A673 (cell line): ENCODE measurements at regions not wholly inside any gene's neighbourhood (a gene's known extent, or its start where the extent isn't known, plus 50 kb on each side); places are given as distances from the start of the nearest gene placed in this dataset.

ENCODE experiments used
- BruUV-seq: library from RNA; stranded (reverse); fragments of 400-500 nt; replicated peaks from 2 replicates; lab custom pipeline; 2021; lab: Mats Ljungman, UMichigan
- CTCF ChIA-PET: fragments of 300-600 bp; sonication (Branson Sonifier 250); formaldehyde crosslinking; loops from one replicate; lab custom pipeline; 2022; ENCODE audit warnings: antibody characterized with exemption; lab: Charles Lee
- POLR2A ChIA-PET: fragments of 300-600 bp; sonication (Branson Sonifier 250); formaldehyde crosslinking; loops from one replicate; lab custom pipeline; 2022; ENCODE audit warnings: antibody characterized with exemption; ENCODE audit not compliant: low non-redundant PET; lab: Charles Lee
- DNase-seq: peaks from one replicate; pipeline ENCODE4 v3.0.0-alpha.2; 2015; ENCODE audit warnings: low spot score
- H3K27ac ChIP-seq: fragments of 200-600 bp; sonication (generic); 2 replicates; pipeline ENCODE4 v1.5.1; 2016; ENCODE audit warnings: mixed run types, low read depth, mild to moderate bottlenecking, mixed read lengths, antibody characterized with exemption, low read length; ENCODE audit not compliant: poor library complexity, severe bottlenecking
- H3K27me3 ChIP-seq: fragments of 200-600 bp; sonication (generic); replicated peaks from 2 replicates; pipeline ENCODE4 v1.6.1; 2017; ENCODE audit warnings: mixed run types, low read depth, mild to moderate bottlenecking, mixed read lengths, antibody characterized with exemption, low read length; ENCODE audit not compliant: insufficient read depth, poor library complexity
- H3K36me3 ChIP-seq: fragments of 200-600 bp; sonication (generic); 2 replicates; pipeline ENCODE4 v1.6.1; 2016; ENCODE audit warnings: mixed run types, mild to moderate bottlenecking, mixed read lengths, antibody characterized with exemption, low read length; ENCODE audit not compliant: insufficient read depth, poor library complexity, severe bottlenecking
- H3K4me1 ChIP-seq: fragments of 200-600 bp; sonication (generic); 2 replicates; pipeline ENCODE4 v1.6.1; 2017; ENCODE audit warnings: mixed run types, mild to moderate bottlenecking, mixed read lengths, antibody characterized with exemption, low read length; ENCODE audit not compliant: insufficient read depth, poor library complexity, severe bottlenecking
- H3K4me3 ChIP-seq: fragments of 200-600 bp; sonication (generic); 2 replicates; pipeline ENCODE4 v1.5.1; 2016; ENCODE audit warnings: low read depth, mixed run types, mild to moderate bottlenecking, mixed read lengths, low read length; ENCODE audit not compliant: poor library complexity, severe bottlenecking
- H3K9me3 ChIP-seq: fragments of 200-600 bp; sonication (generic); 2 replicates; pipeline ENCODE4 v1.6.1; 2016; ENCODE audit warnings: mixed run types, low read depth, mild to moderate bottlenecking, mixed read lengths, antibody characterized with exemption, low read length; ENCODE audit not compliant: poor library complexity, severe bottlenecking
- EZH2 ChIP-seq: fragments of 200-600 bp; sonication (generic); IDR thresholded peaks from 2 replicates; pipeline ENCODE4 v1.6.1; 2017; ENCODE audit warnings: borderline replicate concordance, low read depth, mild to moderate bottlenecking, mixed read lengths, antibody characterized with exemption, low read length; ENCODE audit not compliant: poor library complexity, severe bottlenecking
- intact Hi-C: fragments of 100-400 bp; cut with micrococcal nuclease; formaldehyde crosslinking; loops from one replicate; pipeline ENCODE4 v1.10.0; 2022; ENCODE audit not compliant: unreplicated experiment
- TF ChIP-seq, protein P1 (sequence below): fragments of 300-800, 200-600 bp; sonication (generic); conservative IDR thresholded peaks from 2 replicates; pipeline ENCODE4 v1.5.1; 2017; ENCODE audit warnings: low read depth, mild to moderate bottlenecking, antibody characterized with exemption, low read length, moderate library complexity, mixed read lengths

DNA sequence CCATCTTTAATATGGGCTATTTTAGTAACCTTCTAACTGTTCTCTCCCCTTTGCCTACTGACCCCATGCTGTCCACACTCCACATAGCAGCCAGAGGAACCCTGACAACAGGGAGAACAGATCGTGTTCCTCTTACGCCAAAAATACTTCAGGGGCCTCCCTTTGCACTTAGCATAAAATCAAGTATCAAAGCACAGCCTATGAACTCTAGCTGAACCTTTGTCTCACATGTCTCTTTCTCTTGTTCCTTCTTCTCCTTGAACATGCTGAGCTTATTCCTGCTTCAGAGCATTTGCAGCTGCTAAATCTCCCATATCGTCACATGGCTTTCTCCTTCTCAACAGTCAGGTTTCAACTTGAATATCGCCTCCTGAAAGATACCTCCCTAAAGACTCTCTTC, 698.8 kb upstream of the C9orf72 start:
- no peaks in the 10 kb centered on the region for H3K4me1 ChIP-seq
- DNase-seq = no peak
- intact Hi-C loops = no loop called here
- TF ChIP-seq EZH2 = no peak
- TF ChIP-seq, protein P1, sequence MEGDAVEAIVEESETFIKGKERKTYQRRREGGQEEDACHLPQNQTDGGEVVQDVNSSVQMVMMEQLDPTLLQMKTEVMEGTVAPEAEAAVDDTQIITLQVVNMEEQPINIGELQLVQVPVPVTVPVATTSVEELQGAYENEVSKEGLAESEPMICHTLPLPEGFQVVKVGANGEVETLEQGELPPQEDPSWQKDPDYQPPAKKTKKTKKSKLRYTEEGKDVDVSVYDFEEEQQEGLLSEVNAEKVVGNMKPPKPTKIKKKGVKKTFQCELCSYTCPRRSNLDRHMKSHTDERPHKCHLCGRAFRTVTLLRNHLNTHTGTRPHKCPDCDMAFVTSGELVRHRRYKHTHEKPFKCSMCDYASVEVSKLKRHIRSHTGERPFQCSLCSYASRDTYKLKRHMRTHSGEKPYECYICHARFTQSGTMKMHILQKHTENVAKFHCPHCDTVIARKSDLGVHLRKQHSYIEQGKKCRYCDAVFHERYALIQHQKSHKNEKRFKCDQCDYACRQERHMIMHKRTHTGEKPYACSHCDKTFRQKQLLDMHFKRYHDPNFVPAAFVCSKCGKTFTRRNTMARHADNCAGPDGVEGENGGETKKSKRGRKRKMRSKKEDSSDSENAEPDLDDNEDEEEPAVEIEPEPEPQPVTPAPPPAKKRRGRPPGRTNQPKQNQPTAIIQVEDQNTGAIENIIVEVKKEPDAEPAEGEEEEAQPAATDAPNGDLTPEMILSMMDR = no peak
- no peak overlapping the region for H3K4me3 ChIP-seq
- CTCF ChIA-PET = no interaction called here
- no TSS peak for BruUV-seq
- POLR2A ChIA-PET = no interaction called here
- no peak overlapping the region for H3K27ac ChIP-seq
- H3K36me3 ChIP-seq = no peaks in the 10 kb centered on the region
- no peaks in the 10 kb centered on the region for H3K27me3 ChIP-seq
- H3K9me3 ChIP-seq = no peaks in the 10 kb centered on the region

GRCh38 chr9:28287455-28287854, 714.2 kb upstream of the C9orf72 start:
- peak; percentile 1 for DNase-seq
- no peaks in the 10 kb centered on the region for H3K9me3 ChIP-seq
- no TSS peak for BruUV-seq
- no peak overlapping the region for H3K27ac ChIP-seq
- ChIA-PET CTCF (no interaction called here), POLR2A (no interaction called here)
- no peaks in the 10 kb centered on the region for H3K4me1 ChIP-seq
- H3K27me3 ChIP-seq = no peaks in the 10 kb centered on the region
- TF ChIP-seq EZH2 = no peak
- H3K36me3 ChIP-seq = no peaks in the 10 kb centered on the region
- intact Hi-C loops = no loop called here
- H3K4me3 ChIP-seq = no peak overlapping the region

DNA sequence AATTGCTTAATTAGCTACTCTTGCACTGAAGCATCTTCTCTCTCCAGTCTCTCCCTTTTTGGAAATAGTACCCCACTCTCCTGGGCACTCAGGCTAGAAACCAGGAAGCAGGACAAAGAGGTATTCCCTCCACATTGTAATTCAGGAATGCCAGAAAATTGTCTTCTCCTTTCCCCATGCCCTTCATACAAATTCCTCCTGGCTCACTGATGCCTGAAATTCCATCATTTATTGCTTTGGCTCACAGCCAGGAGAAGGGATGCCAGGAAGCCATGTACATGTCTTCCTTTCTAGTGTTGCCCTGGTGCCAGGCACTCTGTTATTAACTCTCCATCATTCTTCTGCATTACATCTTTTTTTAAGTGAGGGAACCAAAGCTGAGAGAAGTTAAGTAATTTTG, 716.5 kb upstream of the C9orf72 start:
- H3K36me3 ChIP-seq = no peaks in the 10 kb centered on the region
- no peak overlapping the region for H3K27ac ChIP-seq
- H3K9me3 ChIP-seq = no peaks in the 10 kb centered on the region
- ChIA-PET CTCF (no interaction called here), POLR2A (no interaction called here)
- no peak overlapping the region for H3K4me3 ChIP-seq
- TF ChIP-seq, protein P1 = no peak
- TF ChIP-seq EZH2 = no peak
- no peaks in the 10 kb centered on the region for H3K4me1 ChIP-seq
- no peaks in the 10 kb centered on the region for H3K27me3 ChIP-seq
- intact Hi-C loops = no loop called here
- BruUV-seq = no TSS peak
- peak; percentile 24 for DNase-seq

DNA sequence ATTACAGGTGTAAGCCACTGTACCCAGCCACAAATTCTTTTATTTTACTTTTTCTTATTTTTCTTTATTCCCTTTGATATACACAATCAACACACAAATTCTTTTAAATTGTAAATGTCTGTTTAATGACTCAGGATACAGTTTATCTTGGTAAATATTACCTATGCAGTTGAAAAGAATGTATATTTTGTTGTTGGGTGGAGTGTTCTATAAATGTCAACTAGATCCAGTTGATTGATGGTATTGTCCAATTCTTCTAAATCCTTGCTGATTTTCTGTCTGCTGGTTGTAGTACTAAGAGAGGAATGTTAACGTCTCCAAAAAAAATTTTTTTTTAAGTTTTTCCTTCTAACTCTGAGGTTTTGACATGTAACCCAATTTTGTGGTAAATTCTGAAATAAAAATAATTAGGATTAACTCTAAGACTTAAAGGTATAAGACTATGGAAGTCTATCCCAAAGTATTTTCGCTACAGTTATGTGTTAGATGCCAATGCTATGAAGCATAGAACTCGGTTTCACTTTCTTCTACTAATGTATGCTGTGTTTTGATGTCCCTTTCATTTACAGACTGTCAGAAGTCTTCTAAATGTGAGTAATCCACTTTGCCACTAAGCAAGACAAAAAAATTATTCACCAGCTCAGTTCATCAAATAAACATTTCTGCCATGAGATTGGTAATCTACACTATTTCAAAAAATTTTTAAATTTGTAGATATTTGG, 720.2 kb upstream of the C9orf72 start:
- Histone ChIP-seq H3K9me3 (no peaks in the 10 kb centered on the region), H3K27me3 (no peaks in the 10 kb centered on the region), H3K4me1 (no peaks in the 10 kb centered on the region), H3K27ac (no peak overlapping the region), H3K36me3 (no peaks in the 10 kb centered on the region), H3K4me3 (no peak overlapping the region)
- intact Hi-C loops = no loop called here
- no TSS peak for BruUV-seq
- TF ChIP-seq EZH2 = no peak
- TF ChIP-seq, protein P1 = no peak
- POLR2A ChIA-PET = no interaction called here
- CTCF ChIA-PET = no interaction called here
- DNase-seq = no peak
